Ascending aorta (tissue), 2 donors: ENCODE measurements at regions not wholly inside any gene's neighbourhood (a gene's known extent, or its start where the extent isn't known, plus 50 kb on each side); places are given as distances from the start of the nearest gene placed in this dataset.

Experiments
- DNase-seq, 2 donors: peaks; one replicate each; pipeline ENCODE4 v3.0.0-alpha.2; 2019; ENCODE audit warnings: low spot score in 2 of 2
- H3K27ac ChIP-seq, 2 donors: fragments of 200-600 bp; sonication (generic); one replicate each; pipeline ENCODE4 v1.5.1; 2016 to 2017; ENCODE audit warnings: mild to moderate bottlenecking in 1 of 2
- H3K27me3 ChIP-seq: fragments of 200-600 bp; sonication (generic); one replicate; pipeline ENCODE4 v1.5.1; 2017
- H3K36me3 ChIP-seq, 2 donors: fragments of 200-600 bp; sonication (generic); one replicate each; pipeline ENCODE4 v1.5.1; 2016
- H3K4me1 ChIP-seq, 2 donors: fragments of 200-600 bp; sonication (generic); one replicate each; pipeline ENCODE4 v1.5.1; 2016 to 2017; ENCODE audit warnings: mild to moderate bottlenecking in 1 of 2
- H3K4me3 ChIP-seq, 2 donors: fragments of 200-600 bp; sonication (generic); one replicate each; pipeline ENCODE4 v1.5.1; 2016 to 2017; ENCODE audit warnings: mild to moderate bottlenecking in 1 of 2
- H3K9me3 ChIP-seq, 2 donors: fragments of 200-600 bp; sonication (generic); one replicate each; pipeline ENCODE4 v1.5.1; 2016
- intact Hi-C: fragments of 100-400 bp; cut with DNase I; formaldehyde crosslinking; loops from one replicate; pipeline ENCODE4 v1.15.1; 2023
- TF ChIP-seq, protein P1 (sequence below), 3 experiments: fragments of 200-600 bp in 2 of 3; fragments of 450-650 bp in 1 of 3; sonication (generic) in 2 of 3; IDR thresholded peaks; one replicate each; pipeline ENCODE4 v1.5.1; 2016 to 2019; ENCODE audit warnings: antibody characterized with exemption in 3 of 3, mild to moderate bottlenecking in 1 of 3, moderate library complexity in 1 of 3

GRCh38 chr15:37517191-37517895, 417.0 kb upstream of the MEIS2 start:
- H3K4me3 ChIP-seq: no peak overlapping the region

DNA sequence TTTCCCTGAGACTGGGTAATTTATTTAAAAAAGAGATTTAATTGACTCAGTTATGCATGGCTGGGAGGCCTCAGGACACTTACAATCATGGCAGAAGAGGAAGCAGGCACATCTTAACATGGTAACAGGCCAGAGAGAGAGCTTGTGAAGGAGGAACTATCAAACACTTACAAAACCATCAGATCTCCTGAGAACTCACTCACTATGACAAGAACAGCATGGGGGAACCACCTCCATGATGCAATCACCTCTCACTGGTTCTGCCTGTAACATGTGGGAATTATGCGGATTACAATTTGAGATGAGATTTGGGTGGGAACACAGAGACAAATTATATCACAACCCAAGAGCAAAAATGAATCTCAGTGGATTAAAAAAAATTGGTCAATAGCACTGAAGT, 416.0 kb upstream of the TMCO5A start:
- TF ChIP-seq, protein P1, sequence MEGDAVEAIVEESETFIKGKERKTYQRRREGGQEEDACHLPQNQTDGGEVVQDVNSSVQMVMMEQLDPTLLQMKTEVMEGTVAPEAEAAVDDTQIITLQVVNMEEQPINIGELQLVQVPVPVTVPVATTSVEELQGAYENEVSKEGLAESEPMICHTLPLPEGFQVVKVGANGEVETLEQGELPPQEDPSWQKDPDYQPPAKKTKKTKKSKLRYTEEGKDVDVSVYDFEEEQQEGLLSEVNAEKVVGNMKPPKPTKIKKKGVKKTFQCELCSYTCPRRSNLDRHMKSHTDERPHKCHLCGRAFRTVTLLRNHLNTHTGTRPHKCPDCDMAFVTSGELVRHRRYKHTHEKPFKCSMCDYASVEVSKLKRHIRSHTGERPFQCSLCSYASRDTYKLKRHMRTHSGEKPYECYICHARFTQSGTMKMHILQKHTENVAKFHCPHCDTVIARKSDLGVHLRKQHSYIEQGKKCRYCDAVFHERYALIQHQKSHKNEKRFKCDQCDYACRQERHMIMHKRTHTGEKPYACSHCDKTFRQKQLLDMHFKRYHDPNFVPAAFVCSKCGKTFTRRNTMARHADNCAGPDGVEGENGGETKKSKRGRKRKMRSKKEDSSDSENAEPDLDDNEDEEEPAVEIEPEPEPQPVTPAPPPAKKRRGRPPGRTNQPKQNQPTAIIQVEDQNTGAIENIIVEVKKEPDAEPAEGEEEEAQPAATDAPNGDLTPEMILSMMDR (IDR thresholded peaks at IDR 0.05): no peak
- H3K4me1 ChIP-seq: no peaks in the 10 kb centered on the region

More at GRCh38 chr15:37517191-37517895, 417.0 kb upstream of the MEIS2 start:
- Histone ChIP-seq H3K27me3 (no peaks in the 10 kb centered on the region), H3K4me1 (no peaks in the 10 kb centered on the region), H3K27ac (no peak overlapping the region), H3K36me3 (no peaks in the 10 kb centered on the region), H3K9me3 (no peaks in the 10 kb centered on the region)
- TF ChIP-seq, protein P1 (IDR thresholded peaks at IDR 0.05): no peak
- intact Hi-C loops: no loop called here
- DNase-seq: no peak

GRCh38 chr15:37520026-37520425, 414.4 kb upstream of the TMCO5A start:
- H3K4me3 ChIP-seq: no peak overlapping the region
- no peaks in the 10 kb centered on the region for H3K9me3 ChIP-seq
- DNase-seq: no peak
- TF ChIP-seq, protein P1 (IDR thresholded peaks at IDR 0.05): no peak
- H3K4me1 ChIP-seq: no peaks in the 10 kb centered on the region
- H3K27me3 ChIP-seq: no peaks in the 10 kb centered on the region
- no peak overlapping the region for H3K27ac ChIP-seq
- no peaks in the 10 kb centered on the region for H3K36me3 ChIP-seq
- intact Hi-C loops: no loop called here

More for the DNA sequence above, 416.0 kb upstream of the TMCO5A start:
- Histone ChIP-seq H3K9me3 (no peaks in the 10 kb centered on the region), H3K4me3 (no peak overlapping the region), H3K27ac (no peak overlapping the region), H3K27me3 (no peaks in the 10 kb centered on the region), H3K36me3 (no peaks in the 10 kb centered on the region)
- intact Hi-C loops: no loop called here
- DNase-seq: no peak

- Histone ChIP-seq H3K4me1 (no peaks in the 10 kb centered on the region), H3K27me3 (no peaks in the 10 kb centered on the region), H3K4me3 (no peak overlapping the region), H3K9me3 (no peaks in the 10 kb centered on the region), H3K36me3 (no peaks in the 10 kb centered on the region), H3K27ac (no peak overlapping the region)
- no peak for DNase-seq
- intact Hi-C loops: no loop called here
- TF ChIP-seq, protein P1 (IDR thresholded peaks at IDR 0.05): no peak
Measured at GRCh38 chr15:37520882-37521281, 413.6 kb upstream of the TMCO5A start.

DNA sequence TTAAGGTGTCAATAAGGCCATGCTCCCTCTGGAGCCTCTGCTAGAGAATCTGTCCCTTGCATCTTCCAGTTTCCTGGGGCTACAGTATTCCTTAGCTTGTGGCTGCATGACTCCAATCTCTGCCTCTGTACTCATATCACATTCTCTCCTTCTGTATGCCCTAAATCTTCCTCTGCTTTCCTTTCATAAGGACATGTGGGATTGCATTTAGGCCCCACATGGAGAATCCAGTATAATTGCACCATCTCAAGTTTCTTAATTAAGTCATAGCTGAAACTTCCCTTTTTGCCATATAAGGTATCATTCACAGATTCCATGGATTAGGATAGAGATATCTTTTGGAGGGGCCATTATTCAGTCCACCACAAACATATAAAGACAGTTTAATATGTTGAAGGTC, 409.8 kb upstream of the TMCO5A start:
- intact Hi-C loops: no loop called here
- no peaks in the 10 kb centered on the region for H3K9me3 ChIP-seq
- TF ChIP-seq, protein P1 (IDR thresholded peaks at IDR 0.05): no peak
- no peak overlapping the region for H3K4me3 ChIP-seq
- no peaks in the 10 kb centered on the region for H3K27me3 ChIP-seq
- no peak for DNase-seq
- no peak overlapping the region for H3K27ac ChIP-seq
- no peaks in the 10 kb centered on the region for H3K36me3 ChIP-seq
- no peaks in the 10 kb centered on the region for H3K4me1 ChIP-seq
